Esophagus squamous epithelium (tissue), 4 donors: ENCODE measurements at regions not wholly inside any gene's neighbourhood (a gene's known extent, or its start where the extent isn't known, plus 50 kb on each side); places are given as distances from the start of the nearest gene placed in this dataset.

Experiments used
- CTCF ChIP-seq, 6 experiments: fragments of 450-650 bp in 4 of 6; fragments of 200-600 bp in 2 of 6; sonication (generic) in 2 of 6; IDR thresholded peaks; one replicate each; pipeline ENCODE4 v1.5.1; 2016 to 2019; ENCODE audit warnings: antibody characterized with exemption in 6 of 6, mild to moderate bottlenecking in 4 of 6, moderate library complexity in 4 of 6
- POLR2A ChIP-seq, 4 donors: fragments of 450-650 bp; IDR thresholded peaks; one replicate each; pipeline ENCODE4 v1.6.1; 2017; ENCODE audit warnings: antibody characterized with exemption in 4 of 4, mild to moderate bottlenecking in 4 of 4, moderate library complexity in 3 of 4

GRCh38 chr1:30244801-30245200 lies 478.6 kb downstream of the MATN1 start:
- no peak for TF ChIP-seq POLR2A (IDR thresholded peaks at IDR 0.05)
- TF ChIP-seq CTCF (IDR thresholded peaks at IDR 0.05), result no peak
